HepG2 (cell line): ENCODE measurements at regions not wholly inside any gene's neighbourhood (a gene's known extent, or its start where the extent isn't known, plus 50 kb on each side); places are given as distances from the start of the nearest gene placed in this dataset.

ENCODE experiments used
- ATAC-seq: fragments of 200-7000 bp; cut with Tn5 transposase; 3 replicates; pipeline ENCODE4 v1.9.1; 2020; ENCODE audit warnings: mild to moderate bottlenecking, moderate library complexity
- BruUV-seq: library from RNA; stranded (reverse); fragments of 400-500 nt; replicated peaks from 2 replicates; lab custom pipeline; 2021; lab: Mats Ljungman, UMichigan
- CTCF ChIA-PET: fragments of 300-600 bp; formaldehyde crosslinking; extraction: SDS; loops from one replicate; lab custom pipeline; 2021; ENCODE audit warnings: low total read pairs, inconsistent platforms, low intra/inter-chr PET ratio; lab: Yijun Ruan, JAX
- POLR2A ChIA-PET: fragments of 350-600 bp; sonication (Branson Sonifier 250); formaldehyde crosslinking; loops from one replicate; lab custom pipeline; 2020; ENCODE audit warnings: antibody characterized with exemption, inconsistent platforms; lab: Yijun Ruan, JAX
- DNase-seq: peaks from one replicate; pipeline ENCODE4 v3.0.0-alpha.2; 2015; ENCODE audit warnings: low spot score
- FAIRE-seq: peaks from 3 replicates; lab custom pipeline; 2011; peaks lifted over from hg19 to GRCh38; lab: Jason Lieb, UNC
- H2AFZ ChIP-seq: one replicate; pipeline ENCODE4 v1.6.1; 2011; ENCODE audit warnings: low read length, inconsistent platforms
- H3K27ac ChIP-seq: fragments of 300-600 bp; 3 replicates; pipeline ENCODE4 v1.8.0; 2011; ENCODE audit warnings: mixed run types, mild to moderate bottlenecking, mixed read lengths, low read length, inconsistent platforms; ENCODE audit not compliant: insufficient read depth; ENCODE audit errors: extremely low read length
- H3K27me3 ChIP-seq, 2 experiments: fragments of 200-600 bp in 1 of 2; 2 replicates in 1 of 2; 3 replicates in 1 of 2; pipeline versions ENCODE4 v1.6.0 to v1.8.0; 2011; ENCODE audit warnings: low read length in 2 of 2, mild to moderate bottlenecking in 2 of 2, moderate library complexity in 2 of 2, inconsistent platforms in 1 of 2; ENCODE audit not compliant: insufficient read depth in 2 of 2, control insufficient read depth in 1 of 2
- H3K36me3 ChIP-seq, 2 experiments: fragments of 200-600 bp in 1 of 2; replicated peaks in 1 of 2; 2 replicates in 1 of 2; 3 replicates in 1 of 2; pipeline versions ENCODE4 v1.5.1 to v1.8.0; 2011; ENCODE audit warnings: low read length in 2 of 2, inconsistent platforms in 1 of 2; ENCODE audit not compliant: insufficient read depth in 2 of 2, control insufficient read depth in 1 of 2
- H3K4me1 ChIP-seq: 2 replicates; pipeline ENCODE4 v1.5.1; 2012; ENCODE audit warnings: low read length, inconsistent platforms; ENCODE audit not compliant: insufficient read depth
- H3K4me2 ChIP-seq: 2 replicates; pipeline ENCODE4 v1.6.0; 2011; ENCODE audit warnings: low read depth, low read length, inconsistent platforms
- H3K4me3 ChIP-seq, 3 experiments: fragments of 200-600 bp in 1 of 3; sonication (generic), shearing (Covaris generic) in 1 of 3; replicated peaks in 1 of 3; 2 replicates each; pipeline ENCODE4 v1.5.1; 2011 to 2016; ENCODE audit warnings: low read length in 3 of 3, inconsistent platforms in 2 of 3, low read depth in 2 of 3, mild to moderate bottlenecking in 2 of 3, control low read depth in 1 of 3, mixed read lengths in 1 of 3; ENCODE audit not compliant: insufficient read depth in 1 of 3
- H3K79me2 ChIP-seq: one replicate; pipeline ENCODE4 v1.6.1; 2011; ENCODE audit warnings: low read length, inconsistent platforms; ENCODE audit not compliant: insufficient read depth
- H3K9ac ChIP-seq: 2 replicates; pipeline ENCODE4 v1.6.0; 2011; ENCODE audit warnings: mild to moderate bottlenecking, low read depth, low read length, inconsistent platforms; ENCODE audit not compliant: insufficient read depth
- H3K9me3 ChIP-seq: 2 replicates; pipeline ENCODE4 v1.5.1; 2012; ENCODE audit warnings: mild to moderate bottlenecking, low read length
- H4K20me1 ChIP-seq: 2 replicates; pipeline ENCODE4 v1.6.0; 2011; ENCODE audit warnings: inconsistent platforms, mild to moderate bottlenecking, low read length, moderate library complexity; ENCODE audit not compliant: insufficient read depth
- ARNT2 ChIP-seq: sonication (generic); formaldehyde crosslinking; IDR thresholded peaks from 2 replicates; pipeline ENCODE4 v1.8.0; 2022; ENCODE audit warnings: mild to moderate bottlenecking, low read depth, missing genetic modification reagents, moderate library complexity
- ATF5 ChIP-seq: sonication (generic); formaldehyde crosslinking; IDR thresholded peaks from 2 replicates; pipeline ENCODE4 v1.4.0; 2020; ENCODE audit warnings: mild to moderate bottlenecking, low read depth, missing genetic modification reagents
- ELF4 ChIP-seq: sonication (generic); formaldehyde crosslinking; IDR thresholded peaks from 2 replicates; pipeline ENCODE4 v1.5.0; 2020; ENCODE audit warnings: missing genetic modification reagents, mild to moderate bottlenecking, moderate library complexity, borderline replicate concordance
- GLI4 ChIP-seq: sonication (generic); formaldehyde crosslinking; IDR thresholded peaks from 2 replicates; pipeline ENCODE4 v1.5.1; 2020; ENCODE audit warnings: missing genetic modification reagents, mild to moderate bottlenecking, moderate library complexity, borderline replicate concordance
- HIVEP1 ChIP-seq: sonication (generic); formaldehyde crosslinking; IDR thresholded peaks from 2 replicates; pipeline ENCODE4 v1.4.0; 2020; ENCODE audit warnings: mild to moderate bottlenecking, missing genetic modification reagents
- HNRNPH1 ChIP-seq: fragments of 200-400 bp; formaldehyde crosslinking; optimal IDR thresholded peaks from 2 replicates; pipeline ENCODE3; 2017; ENCODE audit warnings: mild to moderate bottlenecking, low read depth, low read length
- MXI1 ChIP-seq: IDR thresholded peaks from 3 replicates; pipeline ENCODE4 v1.6.1; 2012; ENCODE audit warnings: low read depth, low read length, inconsistent platforms, borderline replicate concordance
- PTBP1 ChIP-seq: fragments of 200-400 bp; formaldehyde crosslinking; IDR thresholded peaks from 2 replicates; pipeline ENCODE4 v1.6.1; 2018; ENCODE audit warnings: low read length, low read depth; ENCODE audit not compliant: poor library complexity, severe bottlenecking
- RCOR2 ChIP-seq: IDR thresholded peaks from 2 replicates; pipeline ENCODE4 v1.6.1; 2016; ENCODE audit warnings: missing biosample characterization, missing genetic modification reagents
- REL ChIP-seq: sonication (generic); formaldehyde crosslinking; conservative IDR thresholded peaks from 2 replicates; pipeline ENCODE4 v1.8.0; 2022; ENCODE audit warnings: mild to moderate bottlenecking, missing genetic modification reagents, moderate library complexity
- RFXANK ChIP-seq: IDR thresholded peaks from 2 replicates; pipeline ENCODE4 v1.6.1; 2016
- SOX13 ChIP-seq, 3 experiments: fragments of 450-650 bp in 1 of 3; sonication (generic) in 1 of 3; formaldehyde crosslinking in 1 of 3; IDR thresholded peaks in 2 of 3; conservative IDR thresholded peaks in 1 of 3; 2 replicates each; pipeline versions ENCODE4 v1.5.0 to v1.6.1; 2016 to 2020; ENCODE audit warnings: antibody characterized with exemption in 1 of 3, mild to moderate bottlenecking in 1 of 3, missing compliant biosample characterization in 1 of 3, missing genetic modification reagents in 1 of 3, moderate library complexity in 1 of 3
- THAP11 ChIP-seq: IDR thresholded peaks from 2 replicates; pipeline ENCODE4 v1.6.1; 2016; ENCODE audit warnings: missing biosample characterization, missing genetic modification reagents
- ZHX2 ChIP-seq, 2 experiments: sonication (generic) in 1 of 2; formaldehyde crosslinking in 1 of 2; IDR thresholded peaks; 2 replicates each; pipeline versions ENCODE4 v1.6.1 to v1.9.0; 2014 to 2022; ENCODE audit warnings: antibody characterized with exemption in 1 of 2, borderline replicate concordance in 1 of 2, inconsistent platforms in 1 of 2, low read depth in 1 of 2, missing genetic modification reagents in 1 of 2
- ZNF274 ChIP-seq: sonication (generic); formaldehyde crosslinking; IDR thresholded peaks from 2 replicates; pipeline ENCODE4 v1.5.1; 2020; ENCODE audit warnings: mild to moderate bottlenecking, missing genetic modification reagents
- ZNF563 ChIP-seq: sonication (generic); formaldehyde crosslinking; IDR thresholded peaks from 2 replicates; pipeline ENCODE4 v1.8.0; 2022; ENCODE audit warnings: mild to moderate bottlenecking, moderate library complexity, missing genetic modification reagents
- ZNF605 ChIP-seq: sonication (generic); formaldehyde crosslinking; IDR thresholded peaks from 2 replicates; pipeline ENCODE4 v1.8.0; 2022; ENCODE audit warnings: mild to moderate bottlenecking, missing genetic modification reagents
- ZNF652 ChIP-seq: IDR thresholded peaks from 2 replicates; pipeline ENCODE4 v1.6.1; 2016; ENCODE audit warnings: low read depth, borderline replicate concordance
- ZNF703 ChIP-seq: sonication (generic); formaldehyde crosslinking; IDR thresholded peaks from 2 replicates; pipeline ENCODE4 v1.5.1; 2020; ENCODE audit warnings: missing genetic modification reagents, mild to moderate bottlenecking, moderate library complexity, borderline replicate concordance
- WGBS: methylation state at CpG from one replicate; pipeline ENCODE4 v1.1.6; 2017; ENCODE audit warnings: low lambda C conversion rate; 5-methylcytosine and 5-hydroxymethylcytosine counted together
- in situ Hi-C: cut with HindIII; loops from 2 replicates; pipeline ENCODE4 v1.10.0; 2017; ENCODE audit warnings: low pct_unique_long_range_greater_than_20kb; ENCODE audit not compliant: extremely low pct_ligation_motif_present
- intact Hi-C: fragments of 100-400 bp; cut with micrococcal nuclease; formaldehyde crosslinking; loops from one replicate; pipeline ENCODE4 v1.10.0; 2022; ENCODE audit not compliant: unreplicated experiment

- ATAC-seq (no peak), FAIRE-seq (no peak), DNase-seq (no peak)
- Histone ChIP-seq H3K9me3 (no peaks in the 10 kb centered on the region), H3K27me3 (no peaks in the 10 kb centered on the region), H3K4me3 (no peak overlapping the region), H3K79me2 (no peaks in the 10 kb centered on the region), H3K27ac (no peak overlapping the region), H3K36me3 (no peaks in the 10 kb centered on the region), H3K4me2 (no peak overlapping the region), H2AFZ (no peak overlapping the region), H3K4me1 (no peaks in the 10 kb centered on the region), H3K9ac (no peak overlapping the region), H4K20me1 (no peaks in the 10 kb centered on the region)
- ChIA-PET CTCF (no interaction called here), POLR2A (no interaction called here)
- in situ Hi-C loops, result no loop called here
- intact Hi-C loops, result no loop called here
- WGBS, result 46% methylated on average over 3 of the region's 3 CpGs
- BruUV-seq, result no TSS peak
- TF ChIP-seq ZNF563 (CRISPR knock-in tag), result no peak
- TF ChIP-seq GLI4, result no peak
- TF ChIP-seq SOX13 (IDR thresholded peaks at IDR 0.05), result no peak
- TF ChIP-seq SOX13 (CRISPR knock-in tag; conservative IDR thresholded peaks at IDR 0.05 in 1 of 2, IDR thresholded peaks at IDR 0.05 in 1 of 2), result no peak
- TF ChIP-seq ARNT2 (CRISPR knock-in tag), result no peak
- TF ChIP-seq ZNF703 (CRISPR knock-in tag), result no peak
- no peak for TF ChIP-seq MXI1
- no peak for TF ChIP-seq ELF4 (CRISPR knock-in tag)
- no peak for TF ChIP-seq RCOR2 (CRISPR knock-in tag)
- TF ChIP-seq THAP11 (CRISPR knock-in tag), result no peak
- TF ChIP-seq HIVEP1 (CRISPR knock-in tag), result no peak
- no peak for TF ChIP-seq RFXANK (CRISPR knock-in tag)
- no peak for TF ChIP-seq ZHX2 (IDR thresholded peaks at IDR 0.05; ENCODE audit: low read depth)
- TF ChIP-seq ZHX2 (CRISPR knock-in tag; IDR thresholded peaks at IDR 0.05; ENCODE audit: borderline replicate concordance), result no peak
- TF ChIP-seq REL (CRISPR knock-in tag), result no peak
- TF ChIP-seq HNRNPH1, result no peak
- TF ChIP-seq ZNF652, result no peak
- no peak for TF ChIP-seq ZNF274 (CRISPR knock-in tag)
- TF ChIP-seq ZNF605 (CRISPR knock-in tag), result no peak
- no peak for TF ChIP-seq PTBP1
- TF ChIP-seq ATF5 (CRISPR knock-in tag), result no peak
Measured at GRCh38 chr4:134936014-134936413, 734.4 kb upstream of the PABPC4L start.
